Neural cell (in vitro differentiated cells): ENCODE measurements at regions not wholly inside any gene's neighbourhood (a gene's known extent, or its start where the extent isn't known, plus 50 kb on each side); places are given as distances from the start of the nearest gene placed in this dataset.

Experiments
- H2AFZ ChIP-seq: fragments of 200-600, 300-800 bp; sonication (generic), shearing (Covaris generic); 2 replicates; pipeline ENCODE4 v1.6.0; 2014; ENCODE audit warnings: low read depth, mild to moderate bottlenecking, antibody characterized with exemption, low read length, moderate library complexity
- H3F3A ChIP-seq: fragments of 200-600 bp; shearing (Covaris generic); 2 replicates; pipeline ENCODE4 v1.6.1; 2016; ENCODE audit warnings: mild to moderate bottlenecking, moderate library complexity, mixed read lengths, antibody characterized with exemption, low read length; ENCODE audit not compliant: insufficient read depth, poor library complexity, severe bottlenecking
- H3K27ac ChIP-seq: fragments of 200-600, 300-800 bp; sonication (generic), shearing (Covaris generic); 2 replicates; pipeline ENCODE4 v1.5.1; 2014; ENCODE audit warnings: mild to moderate bottlenecking, low read length, moderate library complexity
- H3K27me3 ChIP-seq: fragments of 300-800, 200-600 bp; sonication (generic), shearing (Covaris generic); 2 replicates; pipeline ENCODE4 v1.6.0; 2014; ENCODE audit warnings: mild to moderate bottlenecking, low read depth, low read length, moderate library complexity; ENCODE audit not compliant: insufficient read depth
- H3K36me3 ChIP-seq: fragments of 300-800, 200-600 bp; sonication (generic), shearing (Covaris generic); 2 replicates; pipeline ENCODE4 v1.5.1; 2014; ENCODE audit warnings: mild to moderate bottlenecking, antibody characterized with exemption, low read length, moderate library complexity; ENCODE audit not compliant: insufficient read depth
- H3K4me2 ChIP-seq: fragments of 300-800, 200-600 bp; sonication (generic), shearing (Covaris generic); 2 replicates; pipeline ENCODE4 v1.6.0; 2014; ENCODE audit warnings: mild to moderate bottlenecking, low read length
- H3K4me3 ChIP-seq: fragments of 300-800, 200-600 bp; sonication (generic), shearing (Covaris generic); 2 replicates; pipeline ENCODE4 v1.5.1; 2014; ENCODE audit warnings: mild to moderate bottlenecking, low read length, moderate library complexity
- H3K79me2 ChIP-seq: fragments of 200-600 bp; shearing (Covaris generic); replicated peaks from 2 replicates; pipeline ENCODE4 v1.6.0; 2014; ENCODE audit warnings: mild to moderate bottlenecking, low read length, moderate library complexity; ENCODE audit not compliant: insufficient read depth
- H3K9ac ChIP-seq: fragments of 300-800, 200-600 bp; sonication (generic), shearing (Covaris generic); 2 replicates; pipeline ENCODE4 v1.6.1; 2016; ENCODE audit warnings: mild to moderate bottlenecking, low read length, mixed read lengths
- H3K9me2 ChIP-seq: fragments of 200-600 bp; shearing (Covaris generic); 2 replicates; pipeline ENCODE4 v1.6.1; 2016; ENCODE audit warnings: mild to moderate bottlenecking, low read length, mixed read lengths; ENCODE audit not compliant: insufficient read depth
- H3K9me3 ChIP-seq: fragments of 200-600, 300-800 bp; sonication (generic), shearing (Covaris generic); 2 replicates; pipeline ENCODE4 v1.6.1; 2016; ENCODE audit warnings: mild to moderate bottlenecking, mixed run types, low read length, moderate library complexity, mixed read lengths
- H4K20me1 ChIP-seq: fragments of 200-600 bp; shearing (Covaris generic); 2 replicates; pipeline ENCODE4 v1.6.1; 2016; ENCODE audit warnings: mild to moderate bottlenecking, mixed run types; ENCODE audit not compliant: insufficient read depth
- EP300 ChIP-seq: fragments of 450-650 bp; conservative IDR thresholded peaks from 2 replicates; pipeline ENCODE4 v1.6.1; 2014; ENCODE audit warnings: antibody characterized with exemption, mild to moderate bottlenecking, moderate library complexity; ENCODE audit not compliant: poor library complexity, severe bottlenecking
- EZH2 ChIP-seq: fragments of 200-600, 300-800 bp; shearing (Covaris generic), sonication (generic); IDR thresholded peaks from 2 replicates; pipeline ENCODE4 v1.6.1; 2014; ENCODE audit warnings: antibody characterized with exemption, low read length, borderline replicate concordance, mild to moderate bottlenecking; ENCODE audit not compliant: insufficient read depth, poor library complexity, severe bottlenecking
- MXI1 ChIP-seq: fragments of 450-650 bp; conservative IDR thresholded peaks from 2 replicates; pipeline ENCODE4 v1.6.1; 2014; ENCODE audit warnings: antibody characterized with exemption, mild to moderate bottlenecking; ENCODE audit not compliant: poor library complexity, severe bottlenecking
- POLR2AphosphoS5 ChIP-seq: IDR thresholded peaks from 2 replicates; pipeline ENCODE4 v1.6.1; 2012
- RAD21 ChIP-seq: fragments of 450-650 bp; conservative IDR thresholded peaks from 2 replicates; pipeline ENCODE4 v1.6.1; 2014; ENCODE audit warnings: antibody characterized with exemption, mild to moderate bottlenecking, moderate library complexity
- SMC3 ChIP-seq: fragments of 450-650 bp; conservative IDR thresholded peaks from 2 replicates; pipeline ENCODE4 v1.6.1; 2014; ENCODE audit warnings: antibody characterized with exemption, mild to moderate bottlenecking, moderate library complexity; ENCODE audit not compliant: poor library complexity
- TAF1 ChIP-seq: IDR thresholded peaks from 2 replicates; pipeline ENCODE4 v1.6.1; 2012; ENCODE audit warnings: low read depth
- TF ChIP-seq, protein P1 (sequence below): fragments of 450-650 bp; IDR thresholded peaks from 2 replicates; pipeline ENCODE4 v1.5.1; 2014; ENCODE audit warnings: antibody characterized with exemption, mild to moderate bottlenecking, moderate library complexity; ENCODE audit not compliant: poor library complexity, severe bottlenecking
- TF ChIP-seq, protein P2 (sequence below): IDR thresholded peaks from 2 replicates; pipeline ENCODE4 v1.6.1; 2012; ENCODE audit warnings: borderline replicate concordance

DNA sequence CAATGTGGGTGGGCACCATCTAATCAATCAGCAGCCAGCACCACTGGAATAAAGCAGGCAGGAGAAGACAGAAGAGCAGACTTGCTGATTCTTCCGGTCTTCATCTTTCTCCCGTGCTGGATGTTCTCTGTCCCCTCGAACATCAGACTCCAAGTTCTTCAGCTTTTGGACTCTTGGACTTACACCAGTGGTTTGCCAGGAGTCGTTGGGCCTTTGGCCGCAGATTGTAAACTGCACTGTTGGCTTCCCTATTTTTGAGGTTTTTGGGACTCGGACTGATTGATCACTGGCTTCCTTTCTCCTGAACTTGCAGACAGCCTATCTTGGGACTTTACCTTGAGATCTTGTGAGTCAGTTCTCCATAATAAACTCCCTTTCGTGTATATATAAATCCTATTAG lies 292.8 kb downstream of the BCHE start:
- H2AFZ ChIP-seq: no peak overlapping the region
- H3K27ac ChIP-seq: no peak overlapping the region
- no peaks in the 10 kb centered on the region for H3K27me3 ChIP-seq
- H3K36me3 ChIP-seq: no peaks in the 10 kb centered on the region
- no peaks in the 10 kb centered on the region for H3K9me3 ChIP-seq
- TF ChIP-seq SMC3 (no peak), POLR2AphosphoS5 (no peak), MXI1 (no peak), TAF1 (no peak), EZH2 (no peak), RAD21 (no peak), EP300 (no peak)
- TF ChIP-seq, protein P1, sequence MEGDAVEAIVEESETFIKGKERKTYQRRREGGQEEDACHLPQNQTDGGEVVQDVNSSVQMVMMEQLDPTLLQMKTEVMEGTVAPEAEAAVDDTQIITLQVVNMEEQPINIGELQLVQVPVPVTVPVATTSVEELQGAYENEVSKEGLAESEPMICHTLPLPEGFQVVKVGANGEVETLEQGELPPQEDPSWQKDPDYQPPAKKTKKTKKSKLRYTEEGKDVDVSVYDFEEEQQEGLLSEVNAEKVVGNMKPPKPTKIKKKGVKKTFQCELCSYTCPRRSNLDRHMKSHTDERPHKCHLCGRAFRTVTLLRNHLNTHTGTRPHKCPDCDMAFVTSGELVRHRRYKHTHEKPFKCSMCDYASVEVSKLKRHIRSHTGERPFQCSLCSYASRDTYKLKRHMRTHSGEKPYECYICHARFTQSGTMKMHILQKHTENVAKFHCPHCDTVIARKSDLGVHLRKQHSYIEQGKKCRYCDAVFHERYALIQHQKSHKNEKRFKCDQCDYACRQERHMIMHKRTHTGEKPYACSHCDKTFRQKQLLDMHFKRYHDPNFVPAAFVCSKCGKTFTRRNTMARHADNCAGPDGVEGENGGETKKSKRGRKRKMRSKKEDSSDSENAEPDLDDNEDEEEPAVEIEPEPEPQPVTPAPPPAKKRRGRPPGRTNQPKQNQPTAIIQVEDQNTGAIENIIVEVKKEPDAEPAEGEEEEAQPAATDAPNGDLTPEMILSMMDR: no peak
- TF ChIP-seq, protein P2, sequence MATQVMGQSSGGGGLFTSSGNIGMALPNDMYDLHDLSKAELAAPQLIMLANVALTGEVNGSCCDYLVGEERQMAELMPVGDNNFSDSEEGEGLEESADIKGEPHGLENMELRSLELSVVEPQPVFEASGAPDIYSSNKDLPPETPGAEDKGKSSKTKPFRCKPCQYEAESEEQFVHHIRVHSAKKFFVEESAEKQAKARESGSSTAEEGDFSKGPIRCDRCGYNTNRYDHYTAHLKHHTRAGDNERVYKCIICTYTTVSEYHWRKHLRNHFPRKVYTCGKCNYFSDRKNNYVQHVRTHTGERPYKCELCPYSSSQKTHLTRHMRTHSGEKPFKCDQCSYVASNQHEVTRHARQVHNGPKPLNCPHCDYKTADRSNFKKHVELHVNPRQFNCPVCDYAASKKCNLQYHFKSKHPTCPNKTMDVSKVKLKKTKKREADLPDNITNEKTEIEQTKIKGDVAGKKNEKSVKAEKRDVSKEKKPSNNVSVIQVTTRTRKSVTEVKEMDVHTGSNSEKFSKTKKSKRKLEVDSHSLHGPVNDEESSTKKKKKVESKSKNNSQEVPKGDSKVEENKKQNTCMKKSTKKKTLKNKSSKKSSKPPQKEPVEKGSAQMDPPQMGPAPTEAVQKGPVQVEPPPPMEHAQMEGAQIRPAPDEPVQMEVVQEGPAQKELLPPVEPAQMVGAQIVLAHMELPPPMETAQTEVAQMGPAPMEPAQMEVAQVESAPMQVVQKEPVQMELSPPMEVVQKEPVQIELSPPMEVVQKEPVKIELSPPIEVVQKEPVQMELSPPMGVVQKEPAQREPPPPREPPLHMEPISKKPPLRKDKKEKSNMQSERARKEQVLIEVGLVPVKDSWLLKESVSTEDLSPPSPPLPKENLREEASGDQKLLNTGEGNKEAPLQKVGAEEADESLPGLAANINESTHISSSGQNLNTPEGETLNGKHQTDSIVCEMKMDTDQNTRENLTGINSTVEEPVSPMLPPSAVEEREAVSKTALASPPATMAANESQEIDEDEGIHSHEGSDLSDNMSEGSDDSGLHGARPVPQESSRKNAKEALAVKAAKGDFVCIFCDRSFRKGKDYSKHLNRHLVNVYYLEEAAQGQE: no peak
- H3K9ac ChIP-seq: no peak overlapping the region
- no peaks in the 10 kb centered on the region for H3K9me2 ChIP-seq
- no peak overlapping the region for H3K4me2 ChIP-seq
- no peaks in the 10 kb centered on the region for H3F3A ChIP-seq
- no peaks in the 10 kb centered on the region for H4K20me1 ChIP-seq
- no peak overlapping the region for H3K4me3 ChIP-seq
- H3K79me2 ChIP-seq: no peaks in the 10 kb centered on the region

DNA sequence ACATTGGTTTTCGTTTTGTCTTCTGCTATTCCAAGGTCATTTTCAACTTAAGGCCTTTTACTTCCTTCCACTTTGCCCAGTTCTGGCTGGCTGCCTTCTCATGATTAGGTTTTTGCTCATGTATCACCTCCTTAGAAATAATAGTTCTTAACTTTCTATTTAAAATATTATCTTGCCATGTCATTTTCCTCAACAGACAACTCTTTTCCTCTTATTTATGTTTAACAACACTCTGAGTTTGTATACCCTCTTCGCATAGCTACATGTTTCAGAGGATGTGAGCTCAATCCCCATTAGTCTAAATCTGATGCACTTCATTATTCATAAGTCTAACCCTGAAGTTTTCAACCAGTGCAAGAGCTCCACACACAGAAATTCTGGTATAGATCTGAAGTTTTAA lies 299.1 kb downstream of the BCHE start:
- no peak overlapping the region for H3K4me3 ChIP-seq
- no peaks in the 10 kb centered on the region for H3K27me3 ChIP-seq
- no peak overlapping the region for H2AFZ ChIP-seq
- no peaks in the 10 kb centered on the region for H3F3A ChIP-seq
- no peaks in the 10 kb centered on the region for H3K79me2 ChIP-seq
- H3K27ac ChIP-seq: no peak overlapping the region
- no peaks in the 10 kb centered on the region for H3K9me2 ChIP-seq
- TF ChIP-seq EP300 (no peak), SMC3 (no peak), MXI1 (no peak)
- TF ChIP-seq, protein P2: no peak
- no peaks in the 10 kb centered on the region for H4K20me1 ChIP-seq
- no peaks in the 10 kb centered on the region for H3K9me3 ChIP-seq
- no peak overlapping the region for H3K4me2 ChIP-seq
- H3K36me3 ChIP-seq: no peaks in the 10 kb centered on the region
- no peak overlapping the region for H3K9ac ChIP-seq
